Activated T-cell treated with anti-CD3 and anti-CD28 coated beads, Interleukin-2, amount 50 U/mL, for 1 hour (primary cell): ENCODE measurements at regions not wholly inside any gene's neighbourhood (a gene's known extent, or its start where the extent isn't known, plus 50 kb on each side); places are given as distances from the start of the nearest gene placed in this dataset.
A peak's percentile ranks its signal among the peaks of the same experiment; 100 is the strongest.

Experiments used
- DNase-seq: peaks from one replicate; pipeline ENCODE4 v3.0.0-alpha.2; 2020

DNA sequence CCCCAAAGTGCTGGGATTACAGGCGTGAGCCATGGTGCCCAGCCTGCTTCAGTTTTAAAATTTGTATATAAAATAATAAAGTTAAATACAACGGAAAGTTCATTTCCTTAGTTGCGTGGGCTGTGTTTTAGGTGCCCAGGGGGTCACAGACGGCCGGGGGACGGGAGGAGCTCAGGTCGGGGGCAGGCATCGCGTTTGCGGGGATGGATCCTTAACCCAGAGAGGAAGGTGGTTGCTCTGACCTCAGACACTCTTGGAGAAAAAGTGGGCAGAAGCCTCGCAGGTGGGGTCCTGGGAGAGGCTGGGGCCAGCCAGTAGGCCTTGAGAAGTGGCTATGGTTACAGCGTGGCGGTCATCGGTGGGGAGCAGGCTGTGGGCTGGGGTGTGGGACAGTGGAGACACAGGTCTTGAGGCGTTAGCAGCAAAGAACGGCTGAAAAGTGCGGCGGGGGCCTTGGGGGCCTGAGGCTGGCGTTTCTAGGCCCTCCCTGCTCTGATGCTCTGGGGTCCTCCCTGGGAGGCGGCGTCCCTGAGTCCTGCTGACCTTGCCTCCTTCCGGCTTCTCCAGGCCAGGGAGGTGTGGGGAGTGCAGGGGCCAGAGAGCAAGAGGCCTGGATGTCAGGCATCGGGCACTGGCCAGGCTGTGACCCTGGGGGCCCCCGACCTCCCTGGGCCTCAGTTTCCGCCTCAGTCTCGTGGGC lies 54.4 kb downstream of the UNCX start:
- no peak for DNase-seq

- DNase-seq, result no peak
These were observed 55.1 kb downstream of the UNCX start for GRCh38 chr7:1287752-1288201.

DNA sequence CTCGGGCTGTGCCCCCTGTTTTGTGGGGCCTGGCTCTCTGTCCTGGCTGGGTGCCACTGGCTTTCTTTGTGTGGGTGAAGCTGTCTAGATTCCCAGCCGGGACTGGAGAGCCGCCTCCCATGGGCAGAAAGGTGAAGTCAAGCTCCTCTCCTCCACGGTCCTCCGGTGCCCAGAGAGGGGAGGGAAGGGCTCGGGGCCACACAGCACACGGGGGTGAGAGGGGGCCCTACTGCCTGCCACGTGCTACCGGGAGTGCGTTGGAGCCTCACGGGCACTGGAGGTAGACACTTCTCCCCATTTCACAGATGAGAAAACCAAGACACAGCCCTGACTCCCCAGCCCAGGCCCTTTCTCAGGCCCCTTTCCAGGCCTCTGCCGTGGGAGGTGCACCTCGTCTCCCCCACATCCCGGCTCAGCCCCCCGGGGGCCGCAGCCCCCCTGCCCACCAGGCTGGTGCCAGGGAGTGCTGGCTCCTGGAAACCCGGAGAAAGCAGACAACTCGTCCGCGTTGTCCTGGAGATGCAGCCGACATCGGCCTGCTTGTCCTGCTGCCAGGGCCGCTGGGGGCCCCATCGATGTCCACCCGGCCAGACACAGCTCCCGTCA lies 55.8 kb downstream of the UNCX start:
- DNase-seq, result no peak

GRCh38 chr7:1288996-1289551 lies 56.4 kb downstream of the UNCX start:
- DNase-seq, result no peak

- no peak for DNase-seq
These were observed 57.0 kb downstream of the UNCX start for GRCh38 chr7:1289666-1290025.

DNA sequence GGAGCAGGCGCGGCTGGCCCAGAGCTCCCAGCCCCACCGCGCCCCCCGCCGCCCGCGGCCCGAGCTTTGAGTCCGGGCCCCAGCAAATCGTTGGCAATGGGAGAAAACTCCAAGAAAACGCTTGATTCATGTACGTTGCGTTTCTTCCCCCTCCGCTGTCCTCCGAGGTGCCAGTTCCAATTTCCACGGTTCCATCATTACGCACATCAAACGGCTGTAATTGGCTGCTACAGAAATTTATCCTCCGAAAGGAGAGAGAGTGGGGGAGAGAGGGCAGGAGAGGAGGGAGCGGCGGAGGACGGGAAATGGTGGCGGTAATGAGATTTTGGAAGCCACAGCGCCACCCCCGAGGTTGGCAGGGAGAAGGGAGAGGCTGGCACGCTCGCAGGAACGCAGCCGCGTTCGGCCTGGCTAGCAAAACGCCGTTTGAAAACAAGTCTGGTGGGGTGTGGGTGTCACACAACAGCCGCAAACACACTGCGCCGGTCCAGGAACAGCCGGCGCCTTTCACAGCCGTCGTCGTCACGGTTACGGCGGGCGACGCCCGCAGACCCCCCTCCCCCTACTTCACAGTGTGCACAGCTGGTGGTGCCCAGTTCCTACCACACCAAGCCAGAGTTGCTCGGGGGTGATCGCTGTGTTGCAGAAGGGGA lies 57.5 kb downstream of the UNCX start:
- peak; percentile 38 for DNase-seq

- no peak for DNase-seq
These were observed 58.1 kb downstream of the UNCX start for GRCh38 chr7:1290679-1291356.

GRCh38 chr7:1291357-1291689 lies 58.7 kb downstream of the UNCX start:
- no peak for DNase-seq

- DNase-seq, result no peak
These were observed 59.4 kb downstream of the UNCX start for GRCh38 chr7:1291845-1292765.

- DNase-seq, result no peak
These were observed 60.5 kb downstream of the UNCX start for GRCh38 chr7:1292972-1293830.

GRCh38 chr7:1293950-1294411 lies 61.3 kb downstream of the UNCX start:
- DNase-seq, result no peak

DNA sequence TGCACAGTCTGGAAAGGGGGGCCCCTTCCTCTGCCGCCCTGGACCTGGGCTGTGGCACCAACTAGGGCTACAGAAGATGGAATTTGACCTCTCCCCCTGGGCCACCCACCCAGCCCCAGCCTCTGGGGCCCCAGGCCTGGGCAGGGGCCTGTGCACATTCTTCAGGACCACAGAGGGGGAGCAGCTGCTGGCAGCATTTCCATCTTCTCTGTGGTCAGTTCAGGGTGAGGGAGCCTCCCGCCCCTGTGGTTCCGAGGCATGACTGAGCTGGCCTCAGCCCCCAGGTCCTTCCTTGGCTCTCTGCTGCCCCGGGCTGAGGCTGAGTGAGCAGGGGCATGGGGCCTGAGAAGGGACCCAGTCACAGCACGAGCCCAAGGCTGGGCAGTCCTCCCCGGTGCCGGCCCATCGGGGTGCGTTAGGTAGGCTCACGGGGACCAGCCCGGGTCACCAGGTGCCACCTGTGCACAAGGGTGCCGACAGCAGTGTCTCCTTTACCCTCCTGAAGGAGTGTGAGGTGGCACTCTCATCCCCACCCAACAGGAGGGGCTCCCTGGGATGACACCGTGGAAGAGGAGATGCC lies 63.2 kb downstream of the UNCX start:
- DNase-seq, result no peak

DNA sequence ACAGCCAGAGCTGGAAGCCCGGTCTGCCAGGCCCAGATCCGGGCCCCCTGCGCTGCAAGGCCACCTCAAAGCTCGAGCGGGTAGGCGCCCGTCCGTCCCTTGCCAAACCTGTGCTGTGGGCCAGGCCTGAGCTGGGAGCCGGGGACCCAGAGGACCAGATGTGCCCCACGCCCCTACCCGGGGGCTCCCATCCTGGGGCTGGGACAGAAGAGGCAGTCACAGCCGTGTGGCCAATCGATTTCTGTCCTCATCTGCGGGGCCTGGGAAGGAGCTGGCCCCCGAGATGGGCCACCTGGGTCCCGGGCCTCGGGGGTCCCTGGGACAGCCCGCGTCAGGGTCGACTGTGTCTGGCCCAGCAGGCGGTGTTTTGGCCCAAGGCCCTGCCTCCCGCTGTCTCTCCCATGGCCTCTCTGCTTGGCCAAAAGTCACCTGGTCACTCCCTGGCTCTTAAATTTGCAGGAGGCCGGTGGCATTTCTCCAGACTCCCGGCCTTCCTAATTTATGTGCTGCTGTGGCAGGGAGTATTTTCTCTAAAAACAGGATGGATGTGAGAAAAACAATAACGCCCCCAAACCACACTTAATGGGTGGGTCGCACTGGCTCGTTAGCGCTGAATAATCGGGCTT lies 63.8 kb downstream of the UNCX start:
- no peak for DNase-seq

GRCh38 chr7:1297017-1297960 lies 64.6 kb downstream of the UNCX start:
- no peak for DNase-seq

GRCh38 chr7:1298051-1298930 lies 65.6 kb downstream of the UNCX start:
- no peak for DNase-seq

- DNase-seq, result no peak
These were observed 66.5 kb downstream of the UNCX start for GRCh38 chr7:1298931-1299885.

DNA sequence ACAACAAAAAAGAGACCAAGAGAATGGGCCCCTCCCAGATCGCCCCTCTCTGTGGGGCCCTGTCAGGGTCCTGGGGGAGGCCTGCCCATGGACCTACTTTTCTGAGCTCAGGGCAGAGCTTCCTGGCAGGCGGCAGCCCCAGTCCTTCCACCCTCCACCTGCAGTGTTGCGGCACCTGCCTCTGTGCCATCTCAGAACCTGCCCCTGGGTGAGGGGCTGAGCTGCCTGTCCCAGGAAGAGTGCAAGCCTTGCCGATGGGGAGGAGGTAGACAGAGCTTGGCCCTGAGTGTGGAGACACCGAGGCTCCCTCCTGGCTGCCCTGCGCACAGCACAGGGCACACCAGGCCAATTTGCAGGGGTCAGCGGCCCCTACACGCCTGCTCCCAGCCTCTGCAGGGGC lies 67.5 kb downstream of the UNCX start:
- DNase-seq, result no peak
